ENCODE measurements at regions not wholly inside any gene's neighbourhood (a gene's known extent, or its start where the extent isn't known, plus 50 kb on each side); places are given as distances from the start of the nearest gene placed in this dataset.
"Not testable (repeated sequence)": the region's sequence is repeated elsewhere in the genome, so short reads cannot be mapped to it uniquely, and the experiment has no call there.

- Histone ChIP-seq H3K27me3 (replicated peaks in 1 of 4; ENCODE audit: control extremely low read depth in 1 of 4, control insufficient read depth in 3 of 4, insufficient read depth in 4 of 4, low read length in 3 of 4) (no peaks in the 10 kb centered on the region), H3K36me3 (replicated peaks in 1 of 2; ENCODE audit: control extremely low read depth in 1 of 2, control insufficient read depth in 1 of 2, extremely low read depth in 1 of 2, insufficient read depth in 2 of 2, low read length in 1 of 2) (no peaks in the 10 kb centered on the region), H3K9ac (ENCODE audit: low read length) (no peak overlapping the region), H2AFZ (ENCODE audit: insufficient read depth, low read depth, low read length, poor library complexity, severe bottlenecking) (no peak overlapping the region), H3K79me2 (ENCODE audit: control insufficient read depth, insufficient read depth, low read length) (no peaks in the 10 kb centered on the region), H3K9me3 (ENCODE audit: control extremely low read depth in 1 of 3, control insufficient read depth in 2 of 3, insufficient read depth in 1 of 3, low read length in 2 of 3) (no peaks in the 10 kb centered on the region), H3K27ac (ENCODE audit: low read length in 2 of 2) (no peak overlapping the region), H3K4me2 (replicated peaks; ENCODE audit: low read depth, low read length, poor library complexity, severe bottlenecking) (no peak overlapping the region), H3K4me3 (ENCODE audit: control extremely low read depth in 1 of 5, extremely low read depth in 1 of 5, insufficient read depth in 1 of 5, low read depth in 2 of 5, low read length in 4 of 5) (no peak overlapping the region), H4K20me1 (ENCODE audit: control insufficient read depth, insufficient read depth, low read length, poor library complexity, severe bottlenecking) (no peaks in the 10 kb centered on the region), H3K4me1 (ENCODE audit: control insufficient read depth in 2 of 2, insufficient read depth in 2 of 2, low read length in 2 of 2) (no peaks in the 10 kb centered on the region)
- ATAC-seq (ENCODE audit: low read depth) (no peak), DNase-seq (no peak)
- POLR2A ChIA-PET: no interaction called here
- peaks cover 8% of the 10 kb centered on the region for H3K4me1 Mint-ChIP-seq
- CTCF ChIA-PET: interaction anchor here (0.9 to 3.5 kb wide), 12 partner anchors 11 to 234 kb away, joined by 3 to 23 read pairs (median 4); no protein-coding TSS in a partner anchor
- no peak overlapping the region for H3K4me3 Mint-ChIP-seq
- intact Hi-C loops (cut with micrococcal nuclease): loop anchor here (1.0 to 5.0 kb wide), 4 partner anchors 121 to 623 kb away; no protein-coding TSS in a partner anchor
- no peaks in the 10 kb centered on the region for H3K9me3 Mint-ChIP-seq (ENCODE audit: insufficient read depth)
- TF ChIP-seq CTCF (IDR thresholded peaks at IDR 0.05) (no peak), EZH2 (IDR thresholded peaks at IDR 0.05; ENCODE audit: borderline replicate concordance, insufficient read depth, low read depth, low read length, poor library complexity, severe bottlenecking) (no peak)
- no peaks in the 10 kb centered on the region for H3K27me3 Mint-ChIP-seq
- whole genome bisulfite sequencing (ENCODE audit: insufficient coverage): 100% methylated on average over 1 of the region's 5 CpGs
- H3K27ac Mint-ChIP-seq: no peak overlapping the region
Measured at GRCh38 chr2:113370030-113370429, 67.5 kb upstream of the ZNG1B start.

GRCh38 chr2:113368581-113368980 lies 68.9 kb upstream of the ZNG1B start:
- H3K4me2 ChIP-seq (replicated peaks; ENCODE audit: low read depth, low read length, poor library complexity, severe bottlenecking); POLR2A ChIA-PET; intact Hi-C loops (cut with micrococcal nuclease); H3K27me3 ChIP-seq (replicated peaks in 1 of 4; ENCODE audit: control extremely low read depth in 1 of 4, control insufficient read depth in 3 of 4, insufficient read depth in 4 of 4, low read length in 3 of 4); H3K27ac ChIP-seq (ENCODE audit: low read length in 2 of 2); ATAC-seq (ENCODE audit: low read depth); H3K9me3 Mint-ChIP-seq (ENCODE audit: insufficient read depth); H3K9me3 ChIP-seq (ENCODE audit: control extremely low read depth in 1 of 3, control insufficient read depth in 2 of 3, insufficient read depth in 1 of 3, low read length in 2 of 3); H3K79me2 ChIP-seq (ENCODE audit: control insufficient read depth, insufficient read depth, low read length); H3K4me1 ChIP-seq (ENCODE audit: control insufficient read depth in 2 of 2, insufficient read depth in 2 of 2, low read length in 2 of 2); DNase-seq; H4K20me1 ChIP-seq (ENCODE audit: control insufficient read depth, insufficient read depth, low read length, poor library complexity, severe bottlenecking); H3K4me3 ChIP-seq (ENCODE audit: control extremely low read depth in 1 of 5, extremely low read depth in 1 of 5, insufficient read depth in 1 of 5, low read depth in 2 of 5, low read length in 4 of 5); H3K27me3 Mint-ChIP-seq; H3K9ac ChIP-seq (ENCODE audit: low read length); H3K4me1 Mint-ChIP-seq; H3K27ac Mint-ChIP-seq; H3K36me3 ChIP-seq (replicated peaks in 1 of 2; ENCODE audit: control extremely low read depth in 1 of 2, control insufficient read depth in 1 of 2, extremely low read depth in 1 of 2, insufficient read depth in 2 of 2, low read length in 1 of 2); H3K4me3 Mint-ChIP-seq; H2AFZ ChIP-seq (ENCODE audit: insufficient read depth, low read depth, low read length, poor library complexity, severe bottlenecking): not testable (repeated sequence)
- CTCF ChIA-PET: interaction anchor here (1.0 kb wide), 1 partner anchor 288 kb away, joined by 4 read pairs; no protein-coding TSS in a partner anchor

- H3K27me3 ChIP-seq (replicated peaks in 1 of 4; ENCODE audit: control extremely low read depth in 1 of 4, control insufficient read depth in 3 of 4, insufficient read depth in 4 of 4, low read length in 3 of 4); H3K9me3 Mint-ChIP-seq (ENCODE audit: insufficient read depth); H3K4me1 ChIP-seq (ENCODE audit: control insufficient read depth in 2 of 2, insufficient read depth in 2 of 2, low read length in 2 of 2); H3K9me3 ChIP-seq (ENCODE audit: control extremely low read depth in 1 of 3, control insufficient read depth in 2 of 3, insufficient read depth in 1 of 3, low read length in 2 of 3); ATAC-seq (ENCODE audit: low read depth); H3K4me2 ChIP-seq (replicated peaks; ENCODE audit: low read depth, low read length, poor library complexity, severe bottlenecking); H4K20me1 ChIP-seq (ENCODE audit: control insufficient read depth, insufficient read depth, low read length, poor library complexity, severe bottlenecking); H3K27me3 Mint-ChIP-seq; H2AFZ ChIP-seq (ENCODE audit: insufficient read depth, low read depth, low read length, poor library complexity, severe bottlenecking); H3K9ac ChIP-seq (ENCODE audit: low read length); CTCF ChIA-PET; intact Hi-C loops (cut with micrococcal nuclease); H3K4me3 Mint-ChIP-seq; H3K27ac Mint-ChIP-seq; H3K79me2 ChIP-seq (ENCODE audit: control insufficient read depth, insufficient read depth, low read length); H3K4me3 ChIP-seq (ENCODE audit: control extremely low read depth in 1 of 5, extremely low read depth in 1 of 5, insufficient read depth in 1 of 5, low read depth in 2 of 5, low read length in 4 of 5); DNase-seq; H3K27ac ChIP-seq (ENCODE audit: low read length in 2 of 2); H3K4me1 Mint-ChIP-seq; POLR2A ChIA-PET; H3K36me3 ChIP-seq (replicated peaks in 1 of 2; ENCODE audit: control extremely low read depth in 1 of 2, control insufficient read depth in 1 of 2, extremely low read depth in 1 of 2, insufficient read depth in 2 of 2, low read length in 1 of 2): not testable (repeated sequence)
- no CpG with 5 or more reads among the region's 4 CpGs for WGBS (ENCODE audit: insufficient coverage)
Measured at GRCh38 chr2:113366821-113367220, 70.7 kb upstream of the ZNG1B start.
